Limb (tissue), 2 donors: ENCODE measurements at regions not wholly inside any gene's neighbourhood (a gene's known extent, or its start where the extent isn't known, plus 50 kb on each side); places are given as distances from the start of the nearest gene placed in this dataset.

Source experiments
- DNase-seq, 2 donors: peaks; one replicate each; pipeline ENCODE4 v3.0.0-alpha.2; 2016; ENCODE audit errors: extremely low spot score in 2 of 2

GRCh38 chr2:18198677-18199076 lies 320.2 kb downstream of the KCNS3 start:
- DNase-seq = no peak

DNA sequence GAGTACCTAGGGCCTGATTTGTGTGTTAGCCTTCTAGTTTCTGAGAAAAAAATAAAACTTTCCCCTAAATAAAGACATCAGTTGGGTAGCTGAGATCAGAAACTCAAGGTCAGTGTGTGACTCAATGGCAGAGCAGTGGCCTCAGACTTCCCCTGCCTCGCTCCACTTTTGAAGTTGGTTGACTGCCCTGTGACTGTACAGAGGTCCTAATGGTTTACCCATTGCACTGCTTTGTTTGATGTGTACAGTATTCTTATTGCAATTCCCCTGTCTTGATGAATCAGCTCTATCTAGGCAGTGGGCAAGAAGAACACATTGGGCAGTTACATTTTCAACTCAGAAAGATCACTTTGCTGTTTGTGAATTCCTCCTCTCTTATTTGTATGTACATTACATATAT lies 315.7 kb downstream of the KCNS3 start:
- no peak for DNase-seq

DNA sequence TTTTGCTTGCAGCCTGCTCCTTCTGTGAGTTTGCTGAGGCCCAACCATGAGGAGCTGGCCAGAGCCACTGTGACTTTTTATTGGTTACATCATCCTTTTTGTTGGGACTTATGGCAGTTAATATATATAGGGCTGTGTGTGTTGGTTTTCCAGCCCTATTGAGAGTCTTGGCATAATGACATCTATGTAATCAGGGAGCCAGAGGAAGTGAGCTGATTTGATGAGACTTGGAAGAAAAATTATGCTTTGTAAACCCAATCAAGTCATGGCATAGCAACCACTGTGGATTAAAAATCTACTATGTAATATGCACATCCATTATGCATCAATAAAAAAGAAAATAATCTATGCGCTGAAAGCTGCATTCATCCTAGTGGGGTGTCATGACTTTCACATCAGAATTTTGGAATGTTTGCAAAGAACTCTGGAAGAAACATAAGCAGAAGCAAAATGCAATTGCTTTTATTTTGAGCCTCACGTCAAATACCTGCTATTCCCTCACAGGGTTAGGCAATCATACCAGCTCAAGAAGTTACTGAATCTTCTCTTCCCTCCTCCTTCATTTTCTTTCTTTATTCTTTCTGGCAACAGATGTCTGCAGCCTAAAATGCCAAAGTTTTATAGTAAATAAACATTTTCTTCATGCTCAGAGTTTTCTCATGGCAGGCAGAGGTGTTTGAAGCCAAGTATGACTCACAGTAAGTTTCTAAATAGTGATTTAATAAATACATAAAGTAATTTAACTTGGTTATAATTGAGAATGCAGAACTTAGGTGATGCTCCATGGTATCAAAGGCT lies 308.5 kb downstream of the KCNS3 start:
- no peak for DNase-seq

- DNase-seq = no peak
Measured at GRCh38 chr2:18182861-18183260, 304.4 kb downstream of the KCNS3 start.

GRCh38 chr2:18180912-18181311 lies 302.4 kb downstream of the KCNS3 start:
- no peak for DNase-seq

GRCh38 chr2:18180031-18180610 lies 301.7 kb downstream of the KCNS3 start:
- DNase-seq = no peak

DNA sequence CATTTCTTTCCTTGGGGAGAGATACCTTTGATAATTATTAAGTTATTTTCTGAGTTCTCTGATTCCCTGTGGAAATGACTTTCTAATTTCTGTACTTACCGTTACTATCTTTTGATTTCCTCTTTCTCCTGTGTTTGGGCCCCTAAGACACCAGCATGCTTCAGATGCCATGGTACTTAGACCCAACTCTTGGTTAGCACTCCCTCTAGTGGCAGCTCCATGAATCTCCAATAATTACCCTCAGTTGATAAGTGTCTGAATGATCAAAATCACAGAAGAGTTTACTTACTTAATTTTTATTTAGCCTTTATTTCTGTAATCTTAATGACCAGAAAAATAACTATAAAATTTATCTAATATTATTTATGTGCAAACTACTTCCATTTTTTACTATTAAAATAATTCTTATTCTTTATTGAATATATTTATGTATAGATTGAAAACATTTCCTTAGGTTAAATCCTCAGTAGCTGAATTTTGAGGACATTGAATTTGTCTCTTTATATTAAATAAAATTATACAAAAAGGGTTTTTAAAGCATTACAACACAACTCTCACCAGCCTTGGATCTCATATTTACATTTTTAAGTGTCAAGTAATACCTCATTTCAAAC lies 300.4 kb downstream of the KCNS3 start:
- DNase-seq = no peak

DNA sequence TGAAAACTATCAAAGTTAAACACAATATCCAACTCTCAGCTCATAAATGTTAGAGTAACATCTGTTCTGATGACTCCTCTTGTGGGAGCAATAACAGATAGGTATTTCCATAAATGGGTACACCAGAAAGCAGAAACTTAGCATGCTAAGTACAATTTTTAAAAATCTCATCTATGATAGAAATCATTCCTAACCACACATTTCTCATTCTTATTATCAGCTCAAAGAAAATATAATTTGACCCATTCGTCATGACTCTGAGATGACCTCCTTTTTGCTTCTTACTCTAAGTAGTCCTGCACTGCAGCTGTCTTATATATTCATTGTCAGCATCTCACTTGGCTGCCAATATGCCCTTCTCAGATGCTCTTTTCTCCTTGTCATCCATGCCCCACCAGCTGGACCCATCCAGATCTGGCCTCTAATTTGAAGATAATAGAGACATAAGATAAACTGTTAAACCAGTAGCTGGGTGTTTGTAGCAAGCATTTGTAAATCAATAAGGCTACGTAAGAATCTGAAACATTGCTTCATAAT lies 298.3 kb downstream of the KCNS3 start:
- no peak for DNase-seq

GRCh38 chr2:18172607-18173006 lies 294.1 kb downstream of the KCNS3 start:
- no peak for DNase-seq

DNA sequence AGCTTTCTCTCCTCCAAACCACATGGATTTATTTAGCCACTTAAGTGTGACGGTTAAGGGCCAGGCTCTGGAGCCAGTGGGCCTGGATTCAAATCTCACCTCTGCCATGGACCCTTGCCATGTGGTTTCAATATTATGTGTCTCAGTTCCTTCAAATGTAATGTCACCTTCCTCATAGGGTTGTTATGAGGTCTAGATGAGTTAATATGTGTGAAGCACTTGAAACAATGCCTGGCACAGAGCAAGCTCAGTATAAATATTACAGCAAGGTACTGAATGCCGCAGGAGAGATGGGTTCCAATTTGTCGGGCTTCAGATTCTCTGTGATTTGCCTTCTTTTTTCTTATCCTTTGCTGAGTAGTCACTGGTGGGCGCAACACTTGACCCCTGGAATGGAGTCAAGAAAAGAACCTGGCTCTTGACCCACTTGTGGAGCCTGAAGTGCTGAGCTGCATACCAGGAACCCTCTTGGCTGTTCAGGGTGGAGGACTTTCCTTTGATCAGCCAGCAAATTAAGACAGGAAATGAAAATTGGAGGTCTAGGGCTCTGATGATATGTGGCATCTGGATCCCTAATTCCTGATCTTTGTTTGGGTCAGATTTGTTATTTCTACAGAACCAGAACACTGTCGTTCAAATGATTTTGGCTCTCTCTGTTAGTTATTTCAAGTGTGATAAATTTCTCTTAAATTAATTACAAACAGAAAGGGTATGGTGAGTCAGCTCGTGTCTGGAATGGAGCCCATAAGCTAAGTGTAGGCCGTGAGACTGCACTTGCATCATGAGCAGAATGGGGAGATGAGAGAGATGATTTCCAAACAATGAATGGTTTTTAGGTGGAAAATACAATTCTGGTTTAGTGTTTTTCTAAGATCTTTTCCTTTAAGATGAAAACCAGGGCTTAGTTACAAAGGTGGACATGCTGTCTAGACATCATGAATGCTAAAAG lies 293.0 kb downstream of the KCNS3 start:
- no peak for DNase-seq

GRCh38 chr2:18170642-18171041 lies 292.2 kb downstream of the KCNS3 start:
- no peak for DNase-seq

DNA sequence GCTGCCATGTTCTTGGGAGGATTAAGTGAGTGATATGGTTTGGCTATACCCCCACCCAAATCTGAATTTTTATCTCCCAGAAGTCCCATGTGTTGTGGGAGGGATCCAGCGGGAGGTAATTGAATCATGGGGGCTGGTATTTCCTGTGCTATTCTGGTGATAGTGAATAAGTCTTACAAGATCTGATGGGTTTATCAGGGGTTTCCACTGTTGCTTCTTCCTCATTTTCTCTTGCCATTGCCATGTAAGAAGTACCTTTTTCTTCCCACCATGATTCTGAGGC lies 291.4 kb downstream of the KCNS3 start:
- no peak for DNase-seq

DNA sequence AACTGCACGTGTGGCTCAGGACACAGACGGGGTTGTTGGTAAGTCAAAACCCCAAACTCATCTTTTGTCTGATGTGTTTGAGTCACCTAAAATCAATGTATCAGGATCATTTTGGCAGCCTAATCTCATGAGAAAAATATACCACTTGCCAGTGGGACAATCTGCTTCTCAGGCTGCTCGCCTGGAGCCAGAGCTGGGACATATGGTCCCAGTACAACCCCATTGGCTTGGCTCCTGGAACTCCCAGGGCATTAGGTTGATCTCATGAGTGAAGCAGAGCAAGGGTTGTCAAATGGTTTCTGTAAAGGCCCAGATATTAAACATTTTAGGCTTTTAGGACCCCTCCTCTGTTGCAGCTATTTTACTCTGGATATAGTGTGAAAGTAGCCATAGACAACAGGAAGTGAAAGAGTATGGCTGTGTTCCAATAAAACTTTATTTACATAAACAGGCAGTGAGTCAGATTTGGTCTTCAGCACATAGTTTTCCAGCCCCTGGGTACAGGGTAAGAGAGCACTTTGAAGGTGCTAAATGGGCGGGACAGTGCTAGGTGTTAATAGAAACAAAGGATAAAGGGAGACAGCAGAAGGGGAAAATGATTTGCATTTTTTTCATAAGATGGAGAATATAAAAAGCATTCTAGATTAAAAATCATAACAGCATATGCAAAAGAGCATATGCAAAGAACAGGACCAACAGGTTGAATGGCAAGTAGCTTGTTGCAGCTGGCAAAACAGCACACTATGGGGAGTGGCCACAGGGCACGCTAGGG lies 290.8 kb downstream of the KCNS3 start:
- DNase-seq = no peak

DNA sequence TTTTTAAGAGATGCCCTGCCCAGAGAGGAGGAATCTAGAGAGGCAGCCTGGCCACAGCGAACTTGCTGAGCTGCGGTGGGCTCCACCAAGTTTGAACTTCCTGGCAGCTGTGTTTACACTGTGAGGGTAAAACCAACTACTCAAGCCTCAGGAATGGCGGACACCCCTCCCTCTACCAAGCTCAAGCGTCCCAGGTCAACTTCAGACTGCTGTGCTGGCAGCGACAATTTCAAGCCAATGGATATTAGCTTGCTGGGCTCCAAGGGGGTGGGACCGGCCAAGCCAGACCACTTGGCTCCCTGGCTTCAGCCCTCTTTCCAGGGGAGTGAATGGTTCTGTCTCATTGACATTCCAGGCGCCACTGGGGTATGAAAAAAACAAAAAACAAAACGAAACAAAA lies 289.4 kb downstream of the KCNS3 start:
- no peak for DNase-seq

GRCh38 chr2:18161681-18162080 lies 283.2 kb downstream of the KCNS3 start:
- DNase-seq = no peak

DNA sequence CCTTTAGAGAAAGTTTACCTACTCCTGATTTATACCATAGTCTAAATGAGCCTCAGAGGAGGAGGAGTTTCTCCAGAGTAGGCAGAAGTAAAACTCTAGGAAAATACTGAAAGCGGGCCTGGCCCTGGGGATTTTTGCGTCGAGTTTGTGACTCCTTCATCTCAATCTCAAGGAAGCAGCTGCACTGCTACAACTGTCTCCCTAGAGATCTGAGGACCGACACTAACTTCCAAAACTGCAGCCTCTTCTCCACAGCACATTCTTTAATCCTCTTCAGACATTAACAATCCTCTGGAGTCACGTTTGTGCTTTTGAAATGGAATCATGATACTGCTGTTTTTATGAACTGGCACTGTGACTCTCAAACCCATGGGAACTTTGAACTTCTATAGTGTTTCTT lies 281.4 kb downstream of the KCNS3 start:
- DNase-seq = no peak

GRCh38 chr2:18156421-18156820 lies 278.0 kb downstream of the KCNS3 start:
- no peak for DNase-seq

GRCh38 chr2:18156002-18156401 lies 277.5 kb downstream of the KCNS3 start:
- DNase-seq = no peak

- DNase-seq = no peak
Measured at GRCh38 chr2:18154812-18155211, 276.3 kb downstream of the KCNS3 start.

DNA sequence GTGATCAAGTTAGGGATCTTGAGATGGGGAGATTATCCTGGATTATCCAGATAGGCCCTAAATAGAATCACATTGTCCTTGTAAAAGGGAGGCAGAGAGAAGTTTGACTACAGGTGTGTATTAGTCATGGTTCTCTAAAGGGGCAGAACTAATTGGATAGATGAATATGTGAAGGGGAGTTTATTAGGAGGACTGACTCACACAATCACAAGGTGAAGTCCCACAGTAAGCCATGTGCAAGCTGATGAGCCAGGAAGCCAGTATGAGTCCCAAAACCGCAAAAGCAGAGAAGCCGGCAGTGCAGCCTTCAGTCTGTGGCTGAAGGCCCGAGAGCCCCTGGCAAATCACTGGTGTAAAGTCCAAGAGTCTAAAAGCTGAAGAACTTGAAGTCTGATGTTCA lies 275.8 kb downstream of the KCNS3 start:
- DNase-seq = no peak

GRCh38 chr2:18153741-18154140 lies 275.3 kb downstream of the KCNS3 start:
- no peak for DNase-seq
